Osteoblast (primary cell): ENCODE measurements at regions not wholly inside any gene's neighbourhood (a gene's known extent, or its start where the extent isn't known, plus 50 kb on each side); places are given as distances from the start of the nearest gene placed in this dataset.

Experiments
- DNase-seq: peaks from one replicate; pipeline ENCODE4 v3.0.0; 2011; ENCODE audit warnings: low spot score, mixed read lengths; ENCODE audit not compliant: insufficient read length; ENCODE audit errors: missing footprints
- H2AFZ ChIP-seq: 2 replicates; pipeline ENCODE4 v1.6.0; 2011; ENCODE audit warnings: mild to moderate bottlenecking, low read length
- H3K27ac ChIP-seq: 2 replicates; pipeline ENCODE4 v1.5.1; 2011; ENCODE audit warnings: mild to moderate bottlenecking, low read depth, low read length, moderate library complexity
- H3K27me3 ChIP-seq: 2 replicates; pipeline ENCODE4 v1.6.0; 2012; ENCODE audit warnings: mild to moderate bottlenecking, control low read depth, inconsistent platforms, low read length, moderate library complexity; ENCODE audit not compliant: insufficient read depth
- H3K36me3 ChIP-seq: 2 replicates; pipeline ENCODE4 v1.5.1; 2011; ENCODE audit warnings: mild to moderate bottlenecking, low read length, control low read depth, moderate library complexity; ENCODE audit not compliant: insufficient read depth
- H3K4me1 ChIP-seq: 2 replicates; pipeline ENCODE4 v1.5.1; 2011; ENCODE audit warnings: mild to moderate bottlenecking, low read length, control low read depth, moderate library complexity; ENCODE audit not compliant: insufficient read depth
- H3K4me2 ChIP-seq: 2 replicates; pipeline ENCODE4 v1.6.0; 2011; ENCODE audit warnings: mild to moderate bottlenecking, low read length; ENCODE audit not compliant: insufficient read depth
- H3K4me3 ChIP-seq: fragments of 200-600 bp; sonication (generic); 3 replicates; pipeline ENCODE4 v1.5.1; 2012; ENCODE audit warnings: mild to moderate bottlenecking, low read length, inconsistent platforms; ENCODE audit not compliant: insufficient read depth
- H3K79me2 ChIP-seq: 2 replicates; pipeline ENCODE4 v1.6.0; 2012; ENCODE audit warnings: mild to moderate bottlenecking, low read length, control low read depth, inconsistent platforms; ENCODE audit not compliant: insufficient read depth
- H3K9me3 ChIP-seq: 2 replicates; pipeline ENCODE4 v1.5.1; 2011; ENCODE audit warnings: low read depth, low read length, control low read depth
- H4K20me1 ChIP-seq: 2 replicates; pipeline ENCODE4 v1.6.0; 2012; ENCODE audit warnings: mild to moderate bottlenecking, low read length, control low read depth; ENCODE audit not compliant: insufficient read depth
- TF ChIP-seq, protein P1 (sequence below): IDR thresholded peaks from 2 replicates; pipeline ENCODE4 v1.5.1; 2011; ENCODE audit warnings: mild to moderate bottlenecking, low read depth, low read length, moderate library complexity; ENCODE audit errors: extremely low read depth

DNA sequence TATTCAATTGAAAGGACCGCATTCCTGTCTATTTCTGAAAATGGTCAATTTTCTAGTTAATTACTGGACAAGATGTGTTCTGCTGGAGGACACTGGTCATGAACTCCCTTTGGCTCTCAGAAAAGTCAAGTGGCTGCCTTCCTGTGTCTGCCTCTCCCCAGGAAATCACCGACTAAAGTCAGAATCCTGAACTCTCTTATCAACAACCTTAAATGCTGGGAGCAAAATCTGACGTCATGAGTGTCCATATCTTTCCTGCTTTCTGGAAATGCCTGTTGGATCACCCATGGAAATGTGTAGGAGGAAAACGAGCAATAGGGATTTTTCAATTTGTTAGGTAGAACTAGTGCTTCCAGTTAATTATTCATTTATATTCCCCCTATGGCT, 53.5 kb upstream of the PLCB1 start:
- H3K27ac ChIP-seq = no peak overlapping the region
- no peak overlapping the region for H3K4me2 ChIP-seq
- no peak for DNase-seq
- TF ChIP-seq, protein P1, sequence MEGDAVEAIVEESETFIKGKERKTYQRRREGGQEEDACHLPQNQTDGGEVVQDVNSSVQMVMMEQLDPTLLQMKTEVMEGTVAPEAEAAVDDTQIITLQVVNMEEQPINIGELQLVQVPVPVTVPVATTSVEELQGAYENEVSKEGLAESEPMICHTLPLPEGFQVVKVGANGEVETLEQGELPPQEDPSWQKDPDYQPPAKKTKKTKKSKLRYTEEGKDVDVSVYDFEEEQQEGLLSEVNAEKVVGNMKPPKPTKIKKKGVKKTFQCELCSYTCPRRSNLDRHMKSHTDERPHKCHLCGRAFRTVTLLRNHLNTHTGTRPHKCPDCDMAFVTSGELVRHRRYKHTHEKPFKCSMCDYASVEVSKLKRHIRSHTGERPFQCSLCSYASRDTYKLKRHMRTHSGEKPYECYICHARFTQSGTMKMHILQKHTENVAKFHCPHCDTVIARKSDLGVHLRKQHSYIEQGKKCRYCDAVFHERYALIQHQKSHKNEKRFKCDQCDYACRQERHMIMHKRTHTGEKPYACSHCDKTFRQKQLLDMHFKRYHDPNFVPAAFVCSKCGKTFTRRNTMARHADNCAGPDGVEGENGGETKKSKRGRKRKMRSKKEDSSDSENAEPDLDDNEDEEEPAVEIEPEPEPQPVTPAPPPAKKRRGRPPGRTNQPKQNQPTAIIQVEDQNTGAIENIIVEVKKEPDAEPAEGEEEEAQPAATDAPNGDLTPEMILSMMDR = no peak
- H3K9me3 ChIP-seq = no peaks in the 10 kb centered on the region
- H3K4me1 ChIP-seq = no peaks in the 10 kb centered on the region
- H3K27me3 ChIP-seq = peaks cover 4% of the 10 kb centered on the region
- no peak overlapping the region for H2AFZ ChIP-seq
- no peaks in the 10 kb centered on the region for H3K79me2 ChIP-seq
- H4K20me1 ChIP-seq = no peaks in the 10 kb centered on the region
- no peak overlapping the region for H3K4me3 ChIP-seq
- no peaks in the 10 kb centered on the region for H3K36me3 ChIP-seq

DNA sequence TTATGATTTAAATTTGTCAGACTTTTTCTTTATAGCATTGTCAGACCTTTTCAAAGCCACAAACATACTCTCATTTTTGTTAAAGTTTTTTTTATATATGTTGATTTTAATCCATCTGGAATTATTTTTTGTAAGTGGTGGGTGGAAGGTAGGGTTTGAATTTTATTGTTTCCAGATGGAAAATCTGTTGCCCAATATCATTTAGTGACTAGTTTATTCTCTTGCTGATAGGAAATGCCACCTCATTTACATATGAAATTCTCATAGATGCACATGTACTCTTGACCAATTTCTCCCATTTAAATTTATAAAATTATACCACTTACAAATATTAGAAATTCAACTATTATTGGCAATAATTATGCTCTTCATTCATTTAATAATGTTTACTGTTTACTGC, 52.1 kb upstream of the PLCB1 start:
- H2AFZ ChIP-seq = no peak overlapping the region
- no peak for DNase-seq
- TF ChIP-seq, protein P1 = no peak

DNA sequence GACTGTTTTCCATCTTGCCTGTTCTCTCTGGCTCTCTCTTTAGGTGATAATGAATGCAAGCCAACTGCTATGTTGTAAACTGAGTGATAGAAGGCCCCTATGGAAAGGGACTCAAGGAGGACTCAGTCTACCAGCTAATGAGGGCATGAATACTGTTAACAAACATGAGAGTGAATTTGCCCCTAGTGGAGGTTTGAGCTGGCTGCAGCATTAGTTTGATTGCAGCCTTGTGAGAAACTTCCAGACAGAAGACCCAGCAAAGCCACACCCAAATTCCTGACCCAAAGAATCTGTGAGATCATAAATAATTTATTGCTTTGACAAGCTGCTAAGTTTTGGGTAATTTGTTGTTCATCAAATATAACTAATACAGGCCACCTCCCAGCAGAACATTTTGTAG, 50.0 kb upstream of the PLCB1 start:
- Histone ChIP-seq H3K4me2 (no peak overlapping the region), H3K27me3 (no peaks in the 10 kb centered on the region), H3K79me2 (no peaks in the 10 kb centered on the region), H3K4me1 (no peaks in the 10 kb centered on the region), H2AFZ (no peak overlapping the region), H4K20me1 (no peaks in the 10 kb centered on the region), H3K4me3 (no peak overlapping the region), H3K27ac (no peak overlapping the region), H3K36me3 (no peaks in the 10 kb centered on the region), H3K9me3 (no peaks in the 10 kb centered on the region)
- no peak for DNase-seq
- TF ChIP-seq, protein P1 = peak; percentile 46

More for the DNA sequence above, 52.1 kb upstream of the PLCB1 start:
- Histone ChIP-seq H3K4me1 (no peaks in the 10 kb centered on the region), H3K4me2 (no peak overlapping the region), H3K27ac (no peak overlapping the region), H3K27me3 (peaks cover 4% of the 10 kb centered on the region), H3K4me3 (no peak overlapping the region), H3K36me3 (no peaks in the 10 kb centered on the region), H3K9me3 (no peaks in the 10 kb centered on the region), H4K20me1 (no peaks in the 10 kb centered on the region), H3K79me2 (no peaks in the 10 kb centered on the region)
